Astrocyte (in vitro differentiated cells and primary cell): ENCODE measurements at regions not wholly inside any gene's neighbourhood (a gene's known extent, or its start where the extent isn't known, plus 50 kb on each side); places are given as distances from the start of the nearest gene placed in this dataset.

ENCODE experiments used
- CTCF ChIP-seq: IDR thresholded peaks from 2 replicates; pipeline ENCODE4 v1.5.1; 2011; ENCODE audit warnings: low read depth, mild to moderate bottlenecking, inconsistent platforms, low read length, moderate library complexity; ENCODE audit not compliant: insufficient read depth
- EZH2 ChIP-seq: IDR thresholded peaks from 2 replicates; pipeline ENCODE4 v1.6.1; 2012; ENCODE audit warnings: mild to moderate bottlenecking, low read length, inconsistent platforms; ENCODE audit not compliant: insufficient read depth

- TF ChIP-seq EZH2 (no peak), CTCF (no peak)
Observed at GRCh38 chr12:3958534-3958933, 85.3 kb upstream of the PARP11 start.
